Astrocyte (in vitro differentiated cells and primary cell): ENCODE measurements at regions not wholly inside any gene's neighbourhood (a gene's known extent, or its start where the extent isn't known, plus 50 kb on each side); places are given as distances from the start of the nearest gene placed in this dataset.
"Not testable (repeated sequence)": the region's sequence is repeated elsewhere in the genome, so short reads cannot be mapped to it uniquely, and the experiment has no call there.

Source experiments
- DNase-seq: peaks from one replicate; pipeline ENCODE4 v3.0.0-alpha.2; 2010; ENCODE audit warnings: low read depth
- FAIRE-seq: peaks from 2 replicates; lab custom pipeline; 2011; peaks lifted over from hg19 to GRCh38; lab: Jason Lieb, UNC
- H2AFZ ChIP-seq: 2 replicates; pipeline ENCODE4 v1.6.0; 2012; ENCODE audit warnings: low read depth, low read length, inconsistent platforms
- H3K27ac ChIP-seq: 2 replicates; pipeline ENCODE4 v1.5.1; 2011; ENCODE audit warnings: low read depth, low read length, inconsistent platforms
- H3K27me3 ChIP-seq: 2 replicates; pipeline ENCODE4 v1.6.0; 2011; ENCODE audit warnings: low read length, inconsistent platforms; ENCODE audit not compliant: insufficient read depth
- H3K36me3 ChIP-seq: 2 replicates; pipeline ENCODE4 v1.5.1; 2011; ENCODE audit warnings: low read length, inconsistent platforms; ENCODE audit not compliant: insufficient read depth
- H3K4me1 ChIP-seq: 2 replicates; pipeline ENCODE4 v1.5.1; 2011; ENCODE audit warnings: low read length, inconsistent platforms; ENCODE audit not compliant: insufficient read depth
- H3K4me2 ChIP-seq: 2 replicates; pipeline ENCODE4 v1.6.0; 2012; ENCODE audit warnings: low read length, inconsistent platforms
- H3K4me3 ChIP-seq: 2 replicates; pipeline ENCODE4 v1.5.1; 2011; ENCODE audit warnings: low read depth, mild to moderate bottlenecking, low read length, inconsistent platforms; ENCODE audit not compliant: insufficient read depth
- H3K79me2 ChIP-seq: 2 replicates; pipeline ENCODE4 v1.6.0; 2012; ENCODE audit warnings: mild to moderate bottlenecking, low read length, inconsistent platforms; ENCODE audit not compliant: insufficient read depth
- H3K9ac ChIP-seq: 2 replicates; pipeline ENCODE4 v1.6.0; 2012; ENCODE audit warnings: mild to moderate bottlenecking, low read length, inconsistent platforms
- H3K9me3 ChIP-seq: 2 replicates; pipeline ENCODE4 v1.5.1; 2012; ENCODE audit warnings: low read depth, mild to moderate bottlenecking, low read length, inconsistent platforms; ENCODE audit not compliant: insufficient read depth
- H4K20me1 ChIP-seq: 2 replicates; pipeline ENCODE4 v1.6.0; 2012; ENCODE audit warnings: low read length, inconsistent platforms; ENCODE audit not compliant: insufficient read depth
- H3K27ac Mint-ChIP-seq: one replicate; pipeline ENCODE4 v1.8.0; 2021; ENCODE audit warnings: mild to moderate bottlenecking, mixed read lengths; ENCODE audit not compliant: unreplicated experiment
- H3K27me3 Mint-ChIP-seq: one replicate; pipeline ENCODE4 v1.8.0; 2021; ENCODE audit warnings: low read depth, mixed read lengths; ENCODE audit not compliant: unreplicated experiment
- H3K36me3 Mint-ChIP-seq: one replicate; pipeline ENCODE4 v1.8.0; 2021; ENCODE audit warnings: low read depth, mixed read lengths; ENCODE audit not compliant: unreplicated experiment
- H3K4me1 Mint-ChIP-seq: one replicate; pipeline ENCODE4 v1.8.0; 2021; ENCODE audit warnings: low read depth, mixed read lengths; ENCODE audit not compliant: unreplicated experiment
- H3K4me3 Mint-ChIP-seq: one replicate; pipeline ENCODE4 v1.8.0; 2021; ENCODE audit warnings: mild to moderate bottlenecking, moderate library complexity, mixed read lengths; ENCODE audit not compliant: unreplicated experiment
- H3K9me3 Mint-ChIP-seq: one replicate; pipeline ENCODE4 v1.8.0; 2021; ENCODE audit warnings: mild to moderate bottlenecking, mixed read lengths; ENCODE audit not compliant: unreplicated experiment
- EZH2 ChIP-seq: IDR thresholded peaks from 2 replicates; pipeline ENCODE4 v1.6.1; 2012; ENCODE audit warnings: mild to moderate bottlenecking, low read length, inconsistent platforms; ENCODE audit not compliant: insufficient read depth
- TF ChIP-seq, protein P1 (sequence below): IDR thresholded peaks from 2 replicates; pipeline ENCODE4 v1.5.1; 2011; ENCODE audit warnings: low read depth, mild to moderate bottlenecking, inconsistent platforms, low read length, moderate library complexity; ENCODE audit not compliant: insufficient read depth

- Mint-ChIP-seq H3K4me1 (peaks cover 2% of the 10 kb centered on the region), H3K4me3 (peak overlapping the region; percentile 24), H3K36me3 (no peaks in the 10 kb centered on the region), H3K27ac (no peak overlapping the region), H3K27me3 (no peaks in the 10 kb centered on the region), H3K9me3 (no peaks in the 10 kb centered on the region)
- H3K9ac ChIP-seq = peak overlapping the region; percentile 52
- no peaks in the 10 kb centered on the region for H3K9me3 ChIP-seq
- H2AFZ ChIP-seq = peak overlapping the region; percentile 72
- H3K4me1 ChIP-seq = no peaks in the 10 kb centered on the region
- no peaks in the 10 kb centered on the region for H3K36me3 ChIP-seq
- TF ChIP-seq, protein P1, sequence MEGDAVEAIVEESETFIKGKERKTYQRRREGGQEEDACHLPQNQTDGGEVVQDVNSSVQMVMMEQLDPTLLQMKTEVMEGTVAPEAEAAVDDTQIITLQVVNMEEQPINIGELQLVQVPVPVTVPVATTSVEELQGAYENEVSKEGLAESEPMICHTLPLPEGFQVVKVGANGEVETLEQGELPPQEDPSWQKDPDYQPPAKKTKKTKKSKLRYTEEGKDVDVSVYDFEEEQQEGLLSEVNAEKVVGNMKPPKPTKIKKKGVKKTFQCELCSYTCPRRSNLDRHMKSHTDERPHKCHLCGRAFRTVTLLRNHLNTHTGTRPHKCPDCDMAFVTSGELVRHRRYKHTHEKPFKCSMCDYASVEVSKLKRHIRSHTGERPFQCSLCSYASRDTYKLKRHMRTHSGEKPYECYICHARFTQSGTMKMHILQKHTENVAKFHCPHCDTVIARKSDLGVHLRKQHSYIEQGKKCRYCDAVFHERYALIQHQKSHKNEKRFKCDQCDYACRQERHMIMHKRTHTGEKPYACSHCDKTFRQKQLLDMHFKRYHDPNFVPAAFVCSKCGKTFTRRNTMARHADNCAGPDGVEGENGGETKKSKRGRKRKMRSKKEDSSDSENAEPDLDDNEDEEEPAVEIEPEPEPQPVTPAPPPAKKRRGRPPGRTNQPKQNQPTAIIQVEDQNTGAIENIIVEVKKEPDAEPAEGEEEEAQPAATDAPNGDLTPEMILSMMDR = no peak
- TF ChIP-seq EZH2 = no peak
- peak overlapping the region; percentile 85 for H3K4me2 ChIP-seq
- H3K27me3 ChIP-seq = no peaks in the 10 kb centered on the region
- peak; percentile 45 for DNase-seq
- H4K20me1 ChIP-seq = no peaks in the 10 kb centered on the region
- FAIRE-seq = no peak
- no peaks in the 10 kb centered on the region for H3K79me2 ChIP-seq
- no peak overlapping the region for H3K27ac ChIP-seq
- peak overlapping the region; percentile 52 for H3K4me3 ChIP-seq
Observed at GRCh38 chr10:27319752-27320431, 79.3 kb upstream of the ACBD5 start.

DNA sequence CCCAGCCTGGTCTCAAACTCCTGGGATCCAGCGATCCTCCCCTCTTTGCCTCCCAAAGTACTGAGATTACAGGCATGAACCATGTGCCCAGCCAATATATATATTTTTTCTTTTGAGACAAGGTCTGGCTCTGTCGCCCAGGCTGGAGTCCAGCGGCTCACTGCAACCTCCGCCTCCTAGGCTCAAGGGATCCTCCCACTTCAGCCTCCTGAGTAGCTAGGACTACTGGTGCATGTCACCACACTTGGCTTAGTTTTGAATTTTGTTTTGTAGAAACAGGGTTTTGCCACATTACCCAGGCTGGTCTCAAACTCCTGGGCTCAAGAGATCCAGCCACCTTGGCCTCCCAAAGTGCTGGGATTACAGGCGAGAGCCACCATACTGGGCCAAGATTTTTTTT, 78.5 kb upstream of the ACBD5 start:
- not testable (repeated sequence) for H3K36me3 Mint-ChIP-seq, H3K4me1 Mint-ChIP-seq, H3K27ac Mint-ChIP-seq, H3K9me3 ChIP-seq, H3K9me3 Mint-ChIP-seq, DNase-seq, H4K20me1 ChIP-seq, H3K4me3 Mint-ChIP-seq, H3K36me3 ChIP-seq, H3K4me1 ChIP-seq, H3K27ac ChIP-seq, H3K27me3 Mint-ChIP-seq, H3K27me3 ChIP-seq, FAIRE-seq, H3K79me2 ChIP-seq
- peak overlapping the region; percentile 72 for H2AFZ ChIP-seq
- H3K9ac ChIP-seq = peak overlapping the region; percentile 52
- peak overlapping the region; percentile 52 for H3K4me3 ChIP-seq
- H3K4me2 ChIP-seq = peak overlapping the region; percentile 85

DNA sequence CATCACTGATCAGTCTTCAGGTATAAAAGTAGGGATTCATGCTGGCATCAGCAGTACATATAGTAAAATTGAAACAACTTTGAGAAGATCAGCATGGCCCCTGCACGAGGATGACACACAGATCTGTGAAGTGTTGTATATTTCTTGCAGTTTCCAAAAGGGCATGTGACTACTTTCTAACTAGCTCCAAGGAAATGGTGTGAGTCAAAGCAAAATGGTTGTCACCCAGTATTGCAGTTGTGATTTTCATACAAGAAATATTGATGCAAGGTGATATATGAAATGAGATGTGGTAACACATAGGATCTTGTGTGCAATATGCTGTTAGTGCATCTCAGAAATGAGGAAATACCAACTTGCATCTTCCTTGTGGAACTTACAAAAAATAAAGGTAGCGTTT, 74.5 kb upstream of the ACBD5 start:
- H3K27ac Mint-ChIP-seq, H3K4me1 Mint-ChIP-seq, H3K4me3 ChIP-seq, H3K4me2 ChIP-seq, H3K36me3 Mint-ChIP-seq, H3K9me3 Mint-ChIP-seq, H3K27me3 Mint-ChIP-seq, H3K4me1 ChIP-seq, H3K36me3 ChIP-seq, H3K79me2 ChIP-seq, H3K9ac ChIP-seq, H4K20me1 ChIP-seq, FAIRE-seq, H3K27ac ChIP-seq, H3K4me3 Mint-ChIP-seq, H3K9me3 ChIP-seq, H3K27me3 ChIP-seq, DNase-seq, H2AFZ ChIP-seq: not testable (repeated sequence)

DNA sequence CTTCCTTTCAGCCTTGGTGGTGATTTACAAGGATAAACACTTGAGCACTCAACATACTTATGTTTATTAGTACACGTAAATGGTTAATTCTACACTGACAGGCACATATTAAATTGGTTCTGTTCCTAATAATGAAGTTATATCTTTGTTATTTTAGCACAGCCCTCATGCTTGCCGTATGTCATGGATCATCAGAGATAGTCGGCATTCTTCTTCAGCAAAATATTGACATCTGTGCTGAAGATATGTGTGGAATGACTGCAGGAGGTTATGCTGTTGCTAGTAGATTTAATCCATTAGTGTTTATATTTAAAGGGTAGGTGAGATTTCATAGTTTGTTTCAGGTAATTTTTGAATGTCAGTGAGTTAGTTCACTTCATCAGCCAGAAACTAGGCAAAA, 73.0 kb upstream of the ACBD5 start:
- not testable (repeated sequence) for H3K4me2 ChIP-seq, H3K4me1 ChIP-seq, H2AFZ ChIP-seq, H3K27me3 Mint-ChIP-seq, H3K9ac ChIP-seq, FAIRE-seq, H4K20me1 ChIP-seq, H3K79me2 ChIP-seq, H3K27ac Mint-ChIP-seq, DNase-seq, H3K9me3 ChIP-seq, H3K36me3 Mint-ChIP-seq, H3K4me1 Mint-ChIP-seq, H3K4me3 Mint-ChIP-seq, H3K27me3 ChIP-seq, H3K36me3 ChIP-seq, H3K9me3 Mint-ChIP-seq, H3K27ac ChIP-seq, H3K4me3 ChIP-seq
